ENCODE measurements at regions not wholly inside any gene's neighbourhood (a gene's known extent, or its start where the extent isn't known, plus 50 kb on each side); places are given as distances from the start of the nearest gene placed in this dataset.

DNA sequence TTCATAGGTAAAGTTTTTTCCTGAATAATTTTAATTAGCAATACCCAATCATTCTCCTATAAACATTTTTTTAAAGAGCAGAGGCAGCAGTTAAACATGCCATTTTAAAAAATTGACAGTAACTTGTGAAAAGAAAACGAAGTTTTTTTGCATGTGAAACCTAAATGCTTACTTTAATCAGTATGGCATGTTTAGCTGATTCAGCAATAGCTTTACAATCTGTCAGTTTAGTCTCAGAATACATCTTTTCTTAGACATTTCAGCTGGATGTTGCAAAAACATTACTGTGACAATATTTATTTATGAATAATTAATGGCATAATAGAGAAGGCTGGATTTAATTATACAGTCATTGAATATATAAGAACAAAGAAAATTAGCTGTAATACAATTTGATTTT, 1132.4 kb upstream of the ADGRL2 start:
- intact Hi-C loops (cut with micrococcal nuclease; ENCODE audit: unreplicated experiment), result no loop called here
- Mint-ChIP-seq H3K36me3 (ENCODE audit: insufficient read depth, unreplicated experiment) (no peaks in the 10 kb centered on the region), H3K27ac (ENCODE audit: unreplicated experiment) (no peak overlapping the region), H3K4me3 (ENCODE audit: low read depth, unreplicated experiment) (no peak overlapping the region), H3K9me3 (ENCODE audit: low read depth, unreplicated experiment) (no peaks in the 10 kb centered on the region), H3K4me1 (ENCODE audit: low read depth, unreplicated experiment) (no peaks in the 10 kb centered on the region), H3K27me3 (ENCODE audit: unreplicated experiment) (no peaks in the 10 kb centered on the region)
- BruUV-seq (replicated peaks), result no TSS peak
- TF ChIP-seq, protein P1, sequence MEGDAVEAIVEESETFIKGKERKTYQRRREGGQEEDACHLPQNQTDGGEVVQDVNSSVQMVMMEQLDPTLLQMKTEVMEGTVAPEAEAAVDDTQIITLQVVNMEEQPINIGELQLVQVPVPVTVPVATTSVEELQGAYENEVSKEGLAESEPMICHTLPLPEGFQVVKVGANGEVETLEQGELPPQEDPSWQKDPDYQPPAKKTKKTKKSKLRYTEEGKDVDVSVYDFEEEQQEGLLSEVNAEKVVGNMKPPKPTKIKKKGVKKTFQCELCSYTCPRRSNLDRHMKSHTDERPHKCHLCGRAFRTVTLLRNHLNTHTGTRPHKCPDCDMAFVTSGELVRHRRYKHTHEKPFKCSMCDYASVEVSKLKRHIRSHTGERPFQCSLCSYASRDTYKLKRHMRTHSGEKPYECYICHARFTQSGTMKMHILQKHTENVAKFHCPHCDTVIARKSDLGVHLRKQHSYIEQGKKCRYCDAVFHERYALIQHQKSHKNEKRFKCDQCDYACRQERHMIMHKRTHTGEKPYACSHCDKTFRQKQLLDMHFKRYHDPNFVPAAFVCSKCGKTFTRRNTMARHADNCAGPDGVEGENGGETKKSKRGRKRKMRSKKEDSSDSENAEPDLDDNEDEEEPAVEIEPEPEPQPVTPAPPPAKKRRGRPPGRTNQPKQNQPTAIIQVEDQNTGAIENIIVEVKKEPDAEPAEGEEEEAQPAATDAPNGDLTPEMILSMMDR (IDR thresholded peaks at IDR 0.05; ENCODE audit: unreplicated experiment), result no peak
- CTCF ChIA-PET, result interaction anchor here (0.5 kb wide), 1 partner anchor 1052 kb away, joined by 4 read pairs; no protein-coding TSS in a partner anchor
- no peak for DNase-seq

DNA sequence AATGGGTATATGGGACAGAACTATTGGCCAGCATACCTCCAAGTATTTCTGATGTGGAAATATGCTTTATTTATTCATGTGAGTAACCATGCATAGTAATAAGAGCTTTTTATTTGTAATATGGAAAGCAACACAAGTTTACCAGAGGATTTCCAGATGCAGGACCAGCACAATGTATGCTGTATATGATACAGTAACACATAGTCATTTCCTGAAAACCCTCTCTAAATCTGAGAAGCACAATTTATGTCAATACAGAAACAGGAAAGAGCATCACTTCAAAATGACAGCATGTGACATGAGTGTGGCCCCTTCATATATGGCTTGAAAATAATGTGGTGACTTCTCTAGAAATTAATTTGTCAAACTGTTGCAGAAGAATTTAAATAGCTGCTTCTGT, 1134.7 kb upstream of the ADGRL2 start:
- intact Hi-C loops (cut with micrococcal nuclease; ENCODE audit: unreplicated experiment), result no loop called here
- no peaks in the 10 kb centered on the region for H3K36me3 Mint-ChIP-seq (ENCODE audit: insufficient read depth, unreplicated experiment)
- DNase-seq, result no peak
- no peaks in the 10 kb centered on the region for H3K9me3 Mint-ChIP-seq (ENCODE audit: low read depth, unreplicated experiment)
- TF ChIP-seq, protein P1 (IDR thresholded peaks at IDR 0.05; ENCODE audit: unreplicated experiment), result no peak
- no peak overlapping the region for H3K4me3 Mint-ChIP-seq (ENCODE audit: low read depth, unreplicated experiment)
- CTCF ChIA-PET, result no interaction called here
- H3K27me3 Mint-ChIP-seq (ENCODE audit: unreplicated experiment), result no peaks in the 10 kb centered on the region
- no peaks in the 10 kb centered on the region for H3K4me1 Mint-ChIP-seq (ENCODE audit: low read depth, unreplicated experiment)
- BruUV-seq (replicated peaks), result no TSS peak
- H3K27ac Mint-ChIP-seq (ENCODE audit: unreplicated experiment), result no peak overlapping the region

DNA sequence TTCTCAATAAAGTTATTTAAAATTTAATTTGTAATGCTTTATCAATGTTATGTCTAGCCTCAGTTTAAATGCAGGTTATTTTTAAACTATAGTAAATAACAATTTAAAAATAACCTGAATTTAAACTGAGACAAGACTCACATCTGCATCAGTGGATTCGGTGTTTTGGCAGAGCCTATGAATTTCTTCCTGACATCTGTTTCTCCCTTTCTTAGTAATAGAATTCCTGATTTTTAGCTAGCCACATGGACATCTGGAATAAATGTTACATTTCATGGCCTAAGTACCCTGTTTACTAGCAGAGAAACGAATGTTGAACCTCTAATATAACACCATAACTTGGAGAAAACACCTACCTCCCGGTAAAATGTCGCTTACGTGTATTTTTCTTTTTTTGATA, 1141.6 kb upstream of the ADGRL2 start:
- H3K9me3 Mint-ChIP-seq (ENCODE audit: low read depth, unreplicated experiment), result no peaks in the 10 kb centered on the region
- H3K27ac Mint-ChIP-seq (ENCODE audit: unreplicated experiment), result no peak overlapping the region
- CTCF ChIA-PET, result no interaction called here
- H3K4me1 Mint-ChIP-seq (ENCODE audit: low read depth, unreplicated experiment), result peaks cover 19% of the 10 kb centered on the region
- intact Hi-C loops (cut with micrococcal nuclease; ENCODE audit: unreplicated experiment), result loop anchor here (5.0 kb wide), 1 partner anchor 112 kb away; no protein-coding TSS in a partner anchor
- BruUV-seq (replicated peaks), result no TSS peak
- H3K36me3 Mint-ChIP-seq (ENCODE audit: insufficient read depth, unreplicated experiment), result no peaks in the 10 kb centered on the region
- TF ChIP-seq, protein P1 (IDR thresholded peaks at IDR 0.05; ENCODE audit: unreplicated experiment), result no peak
- H3K27me3 Mint-ChIP-seq (ENCODE audit: unreplicated experiment), result no peaks in the 10 kb centered on the region
- DNase-seq, result no peak
- H3K4me3 Mint-ChIP-seq (ENCODE audit: low read depth, unreplicated experiment), result no peak overlapping the region

DNA sequence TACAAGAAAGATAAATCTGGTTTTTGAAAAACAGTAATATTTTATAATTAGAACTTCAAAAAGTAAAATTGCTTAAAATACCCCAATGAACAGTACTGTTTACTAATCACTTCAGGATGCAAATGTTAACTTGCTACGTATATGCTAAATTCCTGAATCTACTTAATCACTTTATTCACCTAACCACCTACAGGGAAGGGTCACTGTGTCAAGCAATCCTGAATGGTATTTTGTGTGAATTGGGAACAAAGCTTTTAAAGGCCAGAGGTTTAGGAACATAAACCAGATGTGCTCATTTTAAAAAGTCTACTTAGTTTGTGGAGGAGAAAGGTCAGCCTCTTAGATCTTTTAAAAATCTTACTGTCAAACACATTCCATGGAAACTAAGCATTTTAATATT, 1143.0 kb upstream of the ADGRL2 start:
- no peaks in the 10 kb centered on the region for H3K36me3 Mint-ChIP-seq (ENCODE audit: insufficient read depth, unreplicated experiment)
- H3K4me3 Mint-ChIP-seq (ENCODE audit: low read depth, unreplicated experiment), result no peak overlapping the region
- intact Hi-C loops (cut with micrococcal nuclease; ENCODE audit: unreplicated experiment), result loop anchor here (5.0 kb wide), 1 partner anchor 110 kb away; no protein-coding TSS in a partner anchor
- DNase-seq, result no peak
- BruUV-seq (replicated peaks), result no TSS peak
- CTCF ChIA-PET, result no interaction called here
- TF ChIP-seq, protein P1 (IDR thresholded peaks at IDR 0.05; ENCODE audit: unreplicated experiment), result no peak
- no peaks in the 10 kb centered on the region for H3K27me3 Mint-ChIP-seq (ENCODE audit: unreplicated experiment)
- H3K27ac Mint-ChIP-seq (ENCODE audit: unreplicated experiment), result no peak overlapping the region
- no peaks in the 10 kb centered on the region for H3K9me3 Mint-ChIP-seq (ENCODE audit: low read depth, unreplicated experiment)
- H3K4me1 Mint-ChIP-seq (ENCODE audit: low read depth, unreplicated experiment), result peaks cover 19% of the 10 kb centered on the region
